ENCODE measurements at regions not wholly inside any gene's neighbourhood (a gene's known extent, or its start where the extent isn't known, plus 50 kb on each side); places are given as distances from the start of the nearest gene placed in this dataset.

- TF ChIP-seq EZH2phosphoT487 (IDR thresholded peaks at IDR 0.05; ENCODE audit: borderline replicate concordance) (no peak), CTCF (conservative IDR thresholded peaks at IDR 0.05; ENCODE audit: low read length) (no peak)
Observed at GRCh38 chr2:193712912-193713311, 1518.2 kb upstream of the TMEFF2 start.
